Testis (tissue), 2 donors: ENCODE measurements at regions not wholly inside any gene's neighbourhood (a gene's known extent, or its start where the extent isn't known, plus 50 kb on each side); places are given as distances from the start of the nearest gene placed in this dataset.

Experiments
- POLR2A ChIP-seq: fragments of 450-650 bp; IDR thresholded peaks from one replicate; pipeline ENCODE4 v1.6.1; 2017; ENCODE audit warnings: antibody characterized with exemption, mild to moderate bottlenecking, moderate library complexity
- TF ChIP-seq, protein P1 (sequence below), 3 experiments: fragments of 450-650 bp in 2 of 3; fragments of 200-600 bp in 1 of 3; sonication (generic) in 1 of 3; IDR thresholded peaks; one replicate each; pipeline ENCODE4 v1.5.1; 2016 to 2019; ENCODE audit warnings: antibody characterized with exemption in 3 of 3, mild to moderate bottlenecking in 2 of 3, moderate library complexity in 1 of 3

DNA sequence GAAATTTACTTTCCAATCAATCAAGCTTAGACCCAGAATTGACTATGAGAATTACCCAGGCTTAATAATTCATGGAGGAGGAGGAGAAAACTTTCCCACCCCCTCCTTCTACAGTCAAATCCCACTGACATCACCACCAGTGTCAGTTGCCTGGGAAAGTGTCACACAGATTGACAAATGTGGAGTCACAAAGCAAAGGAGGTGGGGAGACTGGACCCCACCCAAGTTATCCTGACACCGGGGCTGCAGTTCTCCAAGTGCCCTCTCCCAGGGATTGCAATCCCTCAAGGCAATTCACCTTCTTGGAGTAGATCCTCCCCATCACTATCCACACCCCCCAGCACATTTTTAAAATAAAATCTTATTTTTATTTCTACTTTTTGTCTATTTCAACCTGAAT lies 100.2 kb upstream of the CDH11 start:
- TF ChIP-seq, protein P1, sequence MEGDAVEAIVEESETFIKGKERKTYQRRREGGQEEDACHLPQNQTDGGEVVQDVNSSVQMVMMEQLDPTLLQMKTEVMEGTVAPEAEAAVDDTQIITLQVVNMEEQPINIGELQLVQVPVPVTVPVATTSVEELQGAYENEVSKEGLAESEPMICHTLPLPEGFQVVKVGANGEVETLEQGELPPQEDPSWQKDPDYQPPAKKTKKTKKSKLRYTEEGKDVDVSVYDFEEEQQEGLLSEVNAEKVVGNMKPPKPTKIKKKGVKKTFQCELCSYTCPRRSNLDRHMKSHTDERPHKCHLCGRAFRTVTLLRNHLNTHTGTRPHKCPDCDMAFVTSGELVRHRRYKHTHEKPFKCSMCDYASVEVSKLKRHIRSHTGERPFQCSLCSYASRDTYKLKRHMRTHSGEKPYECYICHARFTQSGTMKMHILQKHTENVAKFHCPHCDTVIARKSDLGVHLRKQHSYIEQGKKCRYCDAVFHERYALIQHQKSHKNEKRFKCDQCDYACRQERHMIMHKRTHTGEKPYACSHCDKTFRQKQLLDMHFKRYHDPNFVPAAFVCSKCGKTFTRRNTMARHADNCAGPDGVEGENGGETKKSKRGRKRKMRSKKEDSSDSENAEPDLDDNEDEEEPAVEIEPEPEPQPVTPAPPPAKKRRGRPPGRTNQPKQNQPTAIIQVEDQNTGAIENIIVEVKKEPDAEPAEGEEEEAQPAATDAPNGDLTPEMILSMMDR (IDR thresholded peaks at IDR 0.05), result no peak
- no peak for TF ChIP-seq POLR2A
